HG02588 (cell line): ENCODE measurements at regions not wholly inside any gene's neighbourhood (a gene's known extent, or its start where the extent isn't known, plus 50 kb on each side); places are given as distances from the start of the nearest gene placed in this dataset.

ENCODE experiments used
- ATAC-seq: cut with Tn5 transposase; IDR thresholded peaks from one replicate; pipeline ENCODE4 v1.9.1; 2021; ENCODE audit warnings: mild to moderate bottlenecking, moderate library complexity; ENCODE audit not compliant: unreplicated experiment

- ATAC-seq = no peak
Measured at GRCh38 chr10:29237786-29238185, 51.1 kb upstream of the LYZL1 start.

DNA sequence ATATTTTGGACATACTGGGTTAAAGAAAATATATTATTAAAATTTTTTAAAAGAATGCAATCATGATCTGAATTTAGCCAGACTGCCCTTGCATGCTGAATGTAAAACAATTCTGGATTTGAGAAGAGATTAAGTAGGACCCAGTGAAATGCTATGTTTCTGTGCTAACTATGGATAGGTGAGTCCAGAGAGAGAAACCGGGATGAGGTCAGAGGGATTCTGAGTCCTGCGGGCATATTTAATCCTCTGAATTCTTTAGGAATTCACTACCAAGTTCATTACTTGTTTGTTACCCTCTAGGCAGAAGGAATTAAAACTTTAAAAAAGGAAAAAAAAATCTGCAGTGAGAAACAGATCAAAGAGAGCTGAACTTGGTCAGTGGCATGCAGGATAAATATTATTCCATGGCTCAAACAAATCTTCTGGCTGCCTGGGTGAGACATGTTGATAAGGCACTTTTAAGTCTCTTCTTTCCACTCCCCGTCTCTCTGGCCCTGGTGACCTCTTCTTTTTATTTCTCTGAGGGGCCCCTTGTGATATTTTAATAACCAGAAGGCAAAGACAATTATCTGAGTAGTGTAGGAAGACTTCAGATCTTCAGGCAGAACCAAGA is 50.2 kb upstream of the LYZL1 start:
- ATAC-seq = no peak
